GM12878 (cell line): ENCODE measurements at regions not wholly inside any gene's neighbourhood (a gene's known extent, or its start where the extent isn't known, plus 50 kb on each side); places are given as distances from the start of the nearest gene placed in this dataset.

ENCODE experiments used
- ATAC-seq: fragments of 200-7000 bp; cut with Tn5 transposase; 3 replicates; pipeline ENCODE4 v1.9.1; 2020; ENCODE audit warnings: mild to moderate bottlenecking, moderate library complexity
- BruUV-seq: library from RNA; stranded (reverse); fragments of 400-500 nt; replicated peaks from 2 replicates; lab custom pipeline; 2021; lab: Mats Ljungman, UMichigan
- CTCF ChIA-PET: fragments of 300-600 bp; sonication (Branson Sonifier 250); formaldehyde crosslinking; extraction: SDS; loops from one replicate; lab custom pipeline; 2021; ENCODE audit warnings: inconsistent platforms; lab: Yijun Ruan, JAX
- POLR2A ChIA-PET: fragments of 350-600 bp; formaldehyde crosslinking; extraction: SDS; loops from one replicate; lab custom pipeline; 2021; ENCODE audit warnings: inconsistent platforms; lab: Charles Lee
- RAD21 ChIA-PET: fragments of 300-600 bp; sonication (Branson Sonifier 250); formaldehyde crosslinking; loops from one replicate; lab custom pipeline; 2023; ENCODE audit warnings: antibody characterized with exemption; ENCODE audit not compliant: unreplicated experiment; lab: Charles Lee
- SMC1A ChIA-PET: fragments of 300-600 bp; sonication (Branson Sonifier 250); formaldehyde crosslinking; loops from one replicate; lab custom pipeline; 2023; ENCODE audit not compliant: unreplicated experiment, uncharacterized antibody; lab: Charles Lee
- DNase-seq: peaks from one replicate; pipeline ENCODE4 v3.0.0-alpha.2; 2011; ENCODE audit warnings: low read depth, low spot score
- FAIRE-seq: peaks from 3 replicates; lab custom pipeline; 2011; peaks lifted over from hg19 to GRCh38; lab: Jason Lieb, UNC
- H2AFZ ChIP-seq: 2 replicates; pipeline ENCODE4 v1.6.0; 2011; ENCODE audit warnings: low read depth, low read length, control low read depth; ENCODE audit not compliant: control insufficient read depth
- H3K27ac ChIP-seq: 2 replicates; pipeline ENCODE4 v1.5.1; 2011; ENCODE audit warnings: control low read depth; ENCODE audit not compliant: control insufficient read depth, insufficient read depth
- H3K27me3 ChIP-seq, 2 experiments: replicated peaks in 1 of 2; 2 replicates each; pipeline versions ENCODE4 v1.6.0 to v1.6.1; 2011; ENCODE audit warnings: low read length in 1 of 2; ENCODE audit not compliant: control insufficient read depth in 2 of 2, insufficient read depth in 2 of 2
- H3K36me3 ChIP-seq, 2 experiments: 2 replicates each; pipeline ENCODE4 v1.5.1; 2011; ENCODE audit warnings: low read length in 1 of 2; ENCODE audit not compliant: control insufficient read depth in 2 of 2, insufficient read depth in 2 of 2
- H3K4me1 ChIP-seq: 2 replicates; pipeline ENCODE4 v1.6.1; 2011; ENCODE audit warnings: mild to moderate bottlenecking, low read length, moderate library complexity, mixed read lengths; ENCODE audit not compliant: control insufficient read depth, insufficient read depth
- H3K4me2 ChIP-seq: 2 replicates; pipeline ENCODE4 v1.6.0; 2011; ENCODE audit warnings: control low read depth; ENCODE audit not compliant: control insufficient read depth, insufficient read depth
- H3K4me3 ChIP-seq: fragments of 200-600 bp; sonication (generic); 2 replicates; pipeline ENCODE4 v1.5.1; 2016
- H3K79me2 ChIP-seq: 2 replicates; pipeline ENCODE4 v1.6.0; 2011; ENCODE audit warnings: low read length; ENCODE audit not compliant: control insufficient read depth, insufficient read depth
- H3K9ac ChIP-seq: 2 replicates; pipeline ENCODE4 v1.8.0; 2011; ENCODE audit warnings: low read length, control low read depth, mixed read lengths; ENCODE audit not compliant: control insufficient read depth, insufficient read depth
- H3K9me3 ChIP-seq: replicated peaks from 3 replicates; pipeline ENCODE4 v1.5.1; 2011; ENCODE audit warnings: mild to moderate bottlenecking, low read length; ENCODE audit not compliant: control insufficient read depth, insufficient read depth
- H4K20me1 ChIP-seq: 2 replicates; pipeline ENCODE4 v1.6.0; 2011; ENCODE audit not compliant: control insufficient read depth, insufficient read depth
- ASH2L ChIP-seq: fragments of 300-600, 200-600 bp; sonication (generic); IDR thresholded peaks from 2 replicates; pipeline ENCODE4 v1.6.1; 2017; ENCODE audit warnings: low read depth, mild to moderate bottlenecking, borderline replicate concordance
- ATF2 ChIP-seq: IDR thresholded peaks from 2 replicates; pipeline ENCODE4 v1.6.1; 2012; ENCODE audit warnings: low read length, inconsistent platforms
- BMI1 ChIP-seq: fragments of 450-650 bp; IDR thresholded peaks from 2 replicates; pipeline ENCODE4 v1.6.1; 2016; ENCODE audit warnings: mild to moderate bottlenecking, moderate library complexity, borderline replicate concordance
- BRCA1 ChIP-seq: IDR thresholded peaks from 2 replicates; pipeline ENCODE4 v1.6.1; 2011; ENCODE audit warnings: low read depth, low read length, improper control_type of control experiment
- CBX3 ChIP-seq: fragments of 200-600 bp; sonication (generic); IDR thresholded peaks from 2 replicates; pipeline ENCODE4 v1.6.1; 2016; ENCODE audit warnings: low read depth, borderline replicate concordance
- CBX5 ChIP-seq: sonication (generic); IDR thresholded peaks from 2 replicates; pipeline ENCODE4 v1.6.1; 2016; ENCODE audit warnings: low read depth, moderate library complexity, mild to moderate bottlenecking, inconsistent platforms
- CHD2 ChIP-seq: IDR thresholded peaks from 2 replicates; pipeline ENCODE4 v1.6.1; 2011; ENCODE audit warnings: low read depth, low read length, improper control_type of control experiment, borderline replicate concordance
- EGR1 ChIP-seq, 2 experiments: IDR thresholded peaks; 1 replicate in 1 of 2; 2 replicates in 1 of 2; pipeline ENCODE4 v1.6.1; 2011 to 2012; ENCODE audit warnings: low read depth in 2 of 2, low read length in 2 of 2, borderline replicate concordance in 1 of 2, mild to moderate bottlenecking in 1 of 2, moderate library complexity in 1 of 2
- EP300 ChIP-seq, 2 experiments: fragments of 150-350 bp in 1 of 2; IDR thresholded peaks; 2 replicates each; pipeline ENCODE4 v1.6.1; 2011 to 2012; ENCODE audit warnings: low read depth in 2 of 2, low read length in 2 of 2, borderline replicate concordance in 1 of 2, improper control_type of control experiment in 1 of 2, inconsistent platforms in 1 of 2; ENCODE audit not compliant: control insufficient read depth in 1 of 2
- FOXK2 ChIP-seq: fragments of 450-650 bp; IDR thresholded peaks from 2 replicates; pipeline ENCODE4 v1.6.1; 2017; ENCODE audit warnings: mild to moderate bottlenecking, moderate library complexity
- NFIC ChIP-seq: IDR thresholded peaks from 2 replicates; pipeline ENCODE4 v1.6.1; 2012; ENCODE audit warnings: low read depth, mild to moderate bottlenecking, inconsistent platforms, low read length, moderate library complexity
- POLR2AphosphoS5 ChIP-seq: IDR thresholded peaks from 2 replicates; pipeline ENCODE4 v1.6.1; 2011; ENCODE audit warnings: mild to moderate bottlenecking, low read length, inconsistent platforms
- RAD21 ChIP-seq: IDR thresholded peaks from 2 replicates; pipeline ENCODE4 v1.6.1; 2011; ENCODE audit warnings: mild to moderate bottlenecking, low read depth, low read length, moderate library complexity; ENCODE audit not compliant: insufficient read depth
- SREBF1 ChIP-seq: IDR thresholded peaks from 2 replicates; pipeline ENCODE4 v1.6.1; 2012; ENCODE audit warnings: mild to moderate bottlenecking, low read length
- WGBS: methylation state at CpG from one replicate; pipeline ENCODE4 v1.1.6; 2016; ENCODE audit warnings: low lambda C conversion rate; ENCODE audit not compliant: insufficient replicate concordance, insufficient coverage; ENCODE audit errors: missing lambda C conversion rate; 5-methylcytosine and 5-hydroxymethylcytosine counted together
- in situ Hi-C: fragments of 300-500 bp; cut with MboI; formaldehyde crosslinking; loops from 9 replicates; pipeline ENCODE4 v1.14.3; 2018; ENCODE audit warnings: mixed read lengths
- intact Hi-C: fragments of 100-400 bp; cut with micrococcal nuclease; formaldehyde crosslinking; loops from one replicate; pipeline ENCODE4 v1.14.2; 2022; ENCODE audit not compliant: unreplicated experiment
- TF ChIP-seq, protein P1 (sequence below): IDR thresholded peaks from 2 replicates; pipeline ENCODE4 v1.6.1; 2011; ENCODE audit warnings: mild to moderate bottlenecking, low read depth, low read length, moderate library complexity; ENCODE audit not compliant: insufficient replicate concordance
- TF ChIP-seq, protein P2 (sequence below): IDR thresholded peaks from 2 replicates; pipeline ENCODE4 v1.6.1; 2011; ENCODE audit warnings: borderline replicate concordance, low read depth, mild to moderate bottlenecking, moderate library complexity, mixed read lengths, low read length; ENCODE audit not compliant: insufficient read depth; ENCODE audit errors: extremely low read length

- no peak overlapping the region for H3K4me3 ChIP-seq
- no peak overlapping the region for H3K27ac ChIP-seq
- no peaks in the 10 kb centered on the region for H3K79me2 ChIP-seq
- H3K9ac ChIP-seq, result no peak overlapping the region
- no peaks in the 10 kb centered on the region for H3K27me3 ChIP-seq
- ChIA-PET POLR2A (no interaction called here), CTCF (interaction anchor here (1.5 kb wide), 1 partner anchor 33 kb away, joined by 3 read pairs; no protein-coding TSS in a partner anchor), SMC1A (no interaction called here), RAD21 (no interaction called here)
- no peaks in the 10 kb centered on the region for H3K4me1 ChIP-seq
- no peaks in the 10 kb centered on the region for H3K36me3 ChIP-seq
- intact Hi-C loops, result no loop called here
- no TSS peak for BruUV-seq
- H4K20me1 ChIP-seq, result no peaks in the 10 kb centered on the region
- H3K9me3 ChIP-seq, result no peaks in the 10 kb centered on the region
- H3K4me2 ChIP-seq, result no peak overlapping the region
- 6% methylated on average over 5 of the region's 5 CpGs for WGBS
- ATAC-seq (no peak), FAIRE-seq (no peak), DNase-seq (no peak)
- in situ Hi-C loops, result no loop called here
- H2AFZ ChIP-seq, result no peak overlapping the region
- TF ChIP-seq BMI1 (no peak), CHD2 (no peak), BRCA1 (no peak), ASH2L (no peak), FOXK2 (no peak), ATF2 (no peak), NFIC (no peak), EGR1 (IDR thresholded peaks at IDR 0.05; ENCODE audit: borderline replicate concordance in 1 of 2, low read depth in 2 of 2, low read length in 2 of 2) (no peak), CBX3 (no peak), EP300 (IDR thresholded peaks at IDR 0.05; ENCODE audit: borderline replicate concordance in 1 of 2, control insufficient read depth in 1 of 2, low read depth in 2 of 2, low read length in 2 of 2) (no peak), RAD21 (no peak), POLR2AphosphoS5 (no peak), SREBF1 (no peak), CBX5 (no peak)
- TF ChIP-seq, protein P1, sequence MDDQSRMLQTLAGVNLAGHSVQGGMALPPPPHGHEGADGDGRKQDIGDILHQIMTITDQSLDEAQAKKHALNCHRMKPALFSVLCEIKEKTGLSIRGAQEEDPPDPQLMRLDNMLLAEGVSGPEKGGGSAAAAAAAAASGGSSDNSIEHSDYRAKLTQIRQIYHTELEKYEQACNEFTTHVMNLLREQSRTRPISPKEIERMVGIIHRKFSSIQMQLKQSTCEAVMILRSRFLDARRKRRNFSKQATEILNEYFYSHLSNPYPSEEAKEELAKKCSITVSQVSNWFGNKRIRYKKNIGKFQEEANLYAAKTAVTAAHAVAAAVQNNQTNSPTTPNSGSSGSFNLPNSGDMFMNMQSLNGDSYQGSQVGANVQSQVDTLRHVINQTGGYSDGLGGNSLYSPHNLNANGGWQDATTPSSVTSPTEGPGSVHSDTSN, result no peak
- TF ChIP-seq, protein P2, sequence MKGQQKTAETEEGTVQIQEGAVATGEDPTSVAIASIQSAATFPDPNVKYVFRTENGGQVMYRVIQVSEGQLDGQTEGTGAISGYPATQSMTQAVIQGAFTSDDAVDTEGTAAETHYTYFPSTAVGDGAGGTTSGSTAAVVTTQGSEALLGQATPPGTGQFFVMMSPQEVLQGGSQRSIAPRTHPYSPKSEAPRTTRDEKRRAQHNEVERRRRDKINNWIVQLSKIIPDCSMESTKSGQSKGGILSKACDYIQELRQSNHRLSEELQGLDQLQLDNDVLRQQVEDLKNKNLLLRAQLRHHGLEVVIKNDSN, result no peak
Measured at GRCh38 chr5:99646011-99646647, 717.3 kb upstream of the CHD1 start.
